Stomach smooth muscle (tissue), 2 donors: ENCODE measurements at regions not wholly inside any gene's neighbourhood (a gene's known extent, or its start where the extent isn't known, plus 50 kb on each side); places are given as distances from the start of the nearest gene placed in this dataset.

Source experiments
- H3K27ac ChIP-seq: one replicate; pipeline ENCODE4 v1.7.0; 2013; ENCODE audit warnings: mild to moderate bottlenecking, low read length, inconsistent platforms
- H3K27me3 ChIP-seq, 2 donors: one replicate each; pipeline ENCODE4 v1.7.0; 2013; ENCODE audit warnings: low read length in 2 of 2; ENCODE audit not compliant: insufficient read depth in 2 of 2, control insufficient read depth in 1 of 2
- H3K36me3 ChIP-seq, 2 donors: one replicate each; pipeline ENCODE4 v1.7.0; 2013; ENCODE audit warnings: low read length in 2 of 2; ENCODE audit not compliant: control insufficient read depth in 2 of 2, insufficient read depth in 2 of 2
- H3K4me1 ChIP-seq: one replicate; pipeline ENCODE4 v1.7.0; 2013; ENCODE audit warnings: low read length; ENCODE audit not compliant: control insufficient read depth, insufficient read depth
- H3K4me3 ChIP-seq, 2 donors: one replicate each; pipeline ENCODE4 v1.7.0; 2013; ENCODE audit warnings: low read length in 2 of 2
- H3K9ac ChIP-seq, 2 donors: one replicate each; pipeline ENCODE4 v1.7.0; 2013; ENCODE audit warnings: low read length in 2 of 2, mild to moderate bottlenecking in 1 of 2
- H3K9me3 ChIP-seq, 2 donors: one replicate each; pipeline ENCODE4 v1.7.0; 2013; ENCODE audit warnings: low read length in 2 of 2; ENCODE audit not compliant: control insufficient read depth in 2 of 2
- donor health status: healthy.
- donor health status: Pancreatic carcinoma.

GRCh38 chr1:98386675-98387440 is 274.7 kb upstream of the SNX7 start:
- no peaks in the 10 kb centered on the region for H3K4me1 ChIP-seq
- H3K9me3 ChIP-seq, result no peaks in the 10 kb centered on the region
- no peak overlapping the region for H3K27ac ChIP-seq
- H3K9ac ChIP-seq, result no peak overlapping the region
- no peak overlapping the region for H3K4me3 ChIP-seq
- H3K27me3 ChIP-seq, result no peaks in the 10 kb centered on the region
- no peaks in the 10 kb centered on the region for H3K36me3 ChIP-seq

- H3K36me3 ChIP-seq, result no peaks in the 10 kb centered on the region
- H3K4me3 ChIP-seq, result no peak overlapping the region
- H3K27ac ChIP-seq, result no peak overlapping the region
- no peaks in the 10 kb centered on the region for H3K27me3 ChIP-seq
- no peaks in the 10 kb centered on the region for H3K9me3 ChIP-seq
- no peaks in the 10 kb centered on the region for H3K4me1 ChIP-seq
- H3K9ac ChIP-seq, result no peak overlapping the region
Measured at GRCh38 chr1:98385652-98386051, 275.9 kb upstream of the SNX7 start.

- Histone ChIP-seq H3K4me1 (no peaks in the 10 kb centered on the region), H3K27me3 (no peaks in the 10 kb centered on the region), H3K9ac (no peak overlapping the region), H3K36me3 (no peaks in the 10 kb centered on the region), H3K27ac (no peak overlapping the region), H3K4me3 (no peak overlapping the region), H3K9me3 (no peaks in the 10 kb centered on the region)
Measured at GRCh38 chr1:98384461-98385141, 276.9 kb upstream of the SNX7 start.

- H3K9me3 ChIP-seq, result no peaks in the 10 kb centered on the region
- no peak overlapping the region for H3K4me3 ChIP-seq
- H3K9ac ChIP-seq, result no peak overlapping the region
- no peaks in the 10 kb centered on the region for H3K36me3 ChIP-seq
- H3K4me1 ChIP-seq, result no peaks in the 10 kb centered on the region
- no peaks in the 10 kb centered on the region for H3K27me3 ChIP-seq
- no peak overlapping the region for H3K27ac ChIP-seq
Measured at GRCh38 chr1:98382986-98383740, 278.4 kb upstream of the SNX7 start.

- H3K27ac ChIP-seq, result no peak overlapping the region
- H3K4me1 ChIP-seq, result no peaks in the 10 kb centered on the region
- no peaks in the 10 kb centered on the region for H3K36me3 ChIP-seq
- H3K9me3 ChIP-seq, result no peaks in the 10 kb centered on the region
- H3K9ac ChIP-seq, result no peak overlapping the region
- no peaks in the 10 kb centered on the region for H3K27me3 ChIP-seq
- H3K4me3 ChIP-seq, result no peak overlapping the region
Measured at GRCh38 chr1:98382586-98382985, 278.9 kb upstream of the SNX7 start.

- Histone ChIP-seq H3K9me3 (no peaks in the 10 kb centered on the region), H3K4me3 (no peak overlapping the region), H3K27ac (no peak overlapping the region), H3K27me3 (no peaks in the 10 kb centered on the region), H3K4me1 (no peaks in the 10 kb centered on the region), H3K9ac (no peak overlapping the region), H3K36me3 (no peaks in the 10 kb centered on the region)
Measured at GRCh38 chr1:98374098-98374497, 287.4 kb upstream of the SNX7 start.

GRCh38 chr1:98373056-98373455 is 288.5 kb upstream of the SNX7 start:
- no peak overlapping the region for H3K9ac ChIP-seq
- no peaks in the 10 kb centered on the region for H3K9me3 ChIP-seq
- no peak overlapping the region for H3K27ac ChIP-seq
- no peaks in the 10 kb centered on the region for H3K36me3 ChIP-seq
- no peak overlapping the region for H3K4me3 ChIP-seq
- no peaks in the 10 kb centered on the region for H3K27me3 ChIP-seq
- no peaks in the 10 kb centered on the region for H3K4me1 ChIP-seq

- H3K27me3 ChIP-seq, result no peaks in the 10 kb centered on the region
- no peaks in the 10 kb centered on the region for H3K4me1 ChIP-seq
- no peak overlapping the region for H3K4me3 ChIP-seq
- H3K36me3 ChIP-seq, result no peaks in the 10 kb centered on the region
- H3K9ac ChIP-seq, result no peak overlapping the region
- no peak overlapping the region for H3K27ac ChIP-seq
- H3K9me3 ChIP-seq, result no peaks in the 10 kb centered on the region
Measured at GRCh38 chr1:98371764-98372163, 289.8 kb upstream of the SNX7 start.

GRCh38 chr1:98369463-98369862 is 292.1 kb upstream of the SNX7 start:
- H3K9ac ChIP-seq, result no peak overlapping the region
- H3K27ac ChIP-seq, result no peak overlapping the region
- no peaks in the 10 kb centered on the region for H3K9me3 ChIP-seq
- no peak overlapping the region for H3K4me3 ChIP-seq
- H3K36me3 ChIP-seq, result no peaks in the 10 kb centered on the region
- no peaks in the 10 kb centered on the region for H3K27me3 ChIP-seq
- no peaks in the 10 kb centered on the region for H3K4me1 ChIP-seq

GRCh38 chr1:98368995-98369394 is 292.5 kb upstream of the SNX7 start:
- no peak overlapping the region for H3K27ac ChIP-seq
- no peak overlapping the region for H3K4me3 ChIP-seq
- no peaks in the 10 kb centered on the region for H3K9me3 ChIP-seq
- no peak overlapping the region for H3K9ac ChIP-seq
- no peaks in the 10 kb centered on the region for H3K36me3 ChIP-seq
- no peaks in the 10 kb centered on the region for H3K27me3 ChIP-seq
- H3K4me1 ChIP-seq, result no peaks in the 10 kb centered on the region
